ENCODE measurements at regions not wholly inside any gene's neighbourhood (a gene's known extent, or its start where the extent isn't known, plus 50 kb on each side); places are given as distances from the start of the nearest gene placed in this dataset.

DNA sequence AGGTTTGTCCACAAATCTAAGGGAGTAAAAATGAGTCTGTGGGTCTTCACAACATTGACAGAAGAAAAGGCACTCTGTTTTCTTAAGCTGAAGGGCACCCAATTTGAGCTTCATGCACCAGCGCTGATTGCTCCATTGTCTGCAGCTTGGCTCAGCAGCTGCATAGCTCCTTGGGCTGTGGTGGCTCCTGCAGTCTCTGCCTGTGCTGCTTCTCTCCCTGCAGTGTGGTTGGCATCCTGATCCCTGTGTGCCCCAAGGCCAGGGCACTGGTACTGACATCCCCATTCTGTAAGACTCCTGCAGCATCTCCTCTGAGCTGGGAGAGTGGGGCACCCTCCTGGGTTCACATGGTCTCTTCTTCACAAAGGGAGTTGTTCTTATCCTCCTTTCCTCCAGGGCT is 83.2 kb upstream of the B3GAT2 start:
- no peaks in the 10 kb centered on the region for H3K36me3 ChIP-seq (ENCODE audit: insufficient read depth)
- no peak overlapping the region for H3K4me2 ChIP-seq
- no peak overlapping the region for H3K4me3 ChIP-seq (IDR thresholded peaks at IDR 0.05; ENCODE audit: insufficient read depth, low read depth, low read length)
- H4K20me1 ChIP-seq (ENCODE audit: insufficient read depth), result no peaks in the 10 kb centered on the region
- no peaks in the 10 kb centered on the region for H3K27me3 ChIP-seq (ENCODE audit: insufficient read depth, low read depth)
- H2AFZ ChIP-seq (ENCODE audit: low read depth), result no peak overlapping the region
- no peaks in the 10 kb centered on the region for H3K4me1 ChIP-seq (ENCODE audit: low read depth, poor library complexity, severe bottlenecking)
- no peak overlapping the region for H3K27ac ChIP-seq
- H3K9ac ChIP-seq, result no peak overlapping the region
- no peaks in the 10 kb centered on the region for H3K79me2 ChIP-seq (ENCODE audit: insufficient read depth, low read depth)
- TF ChIP-seq, protein P1, sequence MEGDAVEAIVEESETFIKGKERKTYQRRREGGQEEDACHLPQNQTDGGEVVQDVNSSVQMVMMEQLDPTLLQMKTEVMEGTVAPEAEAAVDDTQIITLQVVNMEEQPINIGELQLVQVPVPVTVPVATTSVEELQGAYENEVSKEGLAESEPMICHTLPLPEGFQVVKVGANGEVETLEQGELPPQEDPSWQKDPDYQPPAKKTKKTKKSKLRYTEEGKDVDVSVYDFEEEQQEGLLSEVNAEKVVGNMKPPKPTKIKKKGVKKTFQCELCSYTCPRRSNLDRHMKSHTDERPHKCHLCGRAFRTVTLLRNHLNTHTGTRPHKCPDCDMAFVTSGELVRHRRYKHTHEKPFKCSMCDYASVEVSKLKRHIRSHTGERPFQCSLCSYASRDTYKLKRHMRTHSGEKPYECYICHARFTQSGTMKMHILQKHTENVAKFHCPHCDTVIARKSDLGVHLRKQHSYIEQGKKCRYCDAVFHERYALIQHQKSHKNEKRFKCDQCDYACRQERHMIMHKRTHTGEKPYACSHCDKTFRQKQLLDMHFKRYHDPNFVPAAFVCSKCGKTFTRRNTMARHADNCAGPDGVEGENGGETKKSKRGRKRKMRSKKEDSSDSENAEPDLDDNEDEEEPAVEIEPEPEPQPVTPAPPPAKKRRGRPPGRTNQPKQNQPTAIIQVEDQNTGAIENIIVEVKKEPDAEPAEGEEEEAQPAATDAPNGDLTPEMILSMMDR (conservative IDR thresholded peaks at IDR 0.05; ENCODE audit: low read depth, low read length), result no peak

DNA sequence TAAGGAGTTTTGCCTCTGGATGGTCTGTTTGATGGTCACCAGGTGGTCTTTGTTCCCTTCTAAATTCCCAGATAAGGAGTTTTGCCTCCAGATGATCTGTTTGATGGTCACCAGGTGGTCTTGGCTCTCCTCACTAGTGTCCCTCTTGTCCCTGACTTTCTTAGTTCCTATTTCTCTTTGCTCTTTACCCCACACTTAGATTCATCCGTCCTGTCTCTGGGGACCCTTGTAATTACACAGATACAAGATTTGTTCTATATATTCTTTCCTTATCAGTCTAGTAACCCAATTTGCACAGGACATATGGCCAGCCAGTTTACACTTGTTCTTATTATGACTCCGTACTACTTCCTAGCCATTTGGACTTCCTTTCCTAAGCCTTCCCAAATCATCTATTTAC is 84.0 kb upstream of the B3GAT2 start:
- Histone ChIP-seq H3K9ac (no peak overlapping the region), H3K27me3 (ENCODE audit: insufficient read depth, low read depth) (no peaks in the 10 kb centered on the region), H2AFZ (ENCODE audit: low read depth) (no peak overlapping the region), H3K27ac (no peak overlapping the region), H3K4me2 (no peak overlapping the region), H3K4me1 (ENCODE audit: low read depth, poor library complexity, severe bottlenecking) (no peaks in the 10 kb centered on the region), H3K4me3 (IDR thresholded peaks at IDR 0.05; ENCODE audit: insufficient read depth, low read depth, low read length) (no peak overlapping the region), H3K36me3 (ENCODE audit: insufficient read depth) (no peaks in the 10 kb centered on the region), H3K79me2 (ENCODE audit: insufficient read depth, low read depth) (no peaks in the 10 kb centered on the region), H4K20me1 (ENCODE audit: insufficient read depth) (no peaks in the 10 kb centered on the region)
- TF ChIP-seq, protein P1 (conservative IDR thresholded peaks at IDR 0.05; ENCODE audit: low read depth, low read length), result no peak

GRCh38 chr6:71043902-71044301 is 87.0 kb upstream of the B3GAT2 start:
- no peaks in the 10 kb centered on the region for H4K20me1 ChIP-seq (ENCODE audit: insufficient read depth)
- no peak overlapping the region for H3K4me2 ChIP-seq
- H3K79me2 ChIP-seq (ENCODE audit: insufficient read depth, low read depth), result no peaks in the 10 kb centered on the region
- no peak overlapping the region for H3K4me3 ChIP-seq (IDR thresholded peaks at IDR 0.05; ENCODE audit: insufficient read depth, low read depth, low read length)
- TF ChIP-seq, protein P1 (conservative IDR thresholded peaks at IDR 0.05; ENCODE audit: low read depth, low read length), result no peak
- H3K27me3 ChIP-seq (ENCODE audit: insufficient read depth, low read depth), result no peaks in the 10 kb centered on the region
- H3K36me3 ChIP-seq (ENCODE audit: insufficient read depth), result no peaks in the 10 kb centered on the region
- H2AFZ ChIP-seq (ENCODE audit: low read depth), result no peak overlapping the region
- H3K27ac ChIP-seq, result no peak overlapping the region
- no peak overlapping the region for H3K9ac ChIP-seq
- no peaks in the 10 kb centered on the region for H3K4me1 ChIP-seq (ENCODE audit: low read depth, poor library complexity, severe bottlenecking)

DNA sequence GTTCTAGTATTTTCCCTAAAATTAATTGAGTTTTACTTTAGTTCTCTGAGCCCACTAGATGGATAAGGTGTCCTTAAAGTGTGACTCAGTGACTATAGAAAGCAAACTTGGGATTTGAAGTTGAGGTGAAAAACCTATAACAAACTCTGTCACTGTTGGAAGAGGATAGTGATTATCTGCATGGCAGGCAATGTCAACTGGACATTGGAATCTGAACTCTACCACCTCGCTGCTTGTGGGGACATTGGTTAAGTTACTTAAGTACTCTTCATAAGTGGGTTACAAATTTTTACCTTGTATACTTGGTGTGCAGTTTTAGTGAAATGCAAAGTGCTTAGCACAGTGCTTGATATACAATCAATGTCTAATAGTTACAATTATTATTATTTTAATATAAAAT is 87.9 kb upstream of the B3GAT2 start:
- Histone ChIP-seq H2AFZ (ENCODE audit: low read depth) (no peak overlapping the region), H3K27me3 (ENCODE audit: insufficient read depth, low read depth) (no peaks in the 10 kb centered on the region), H3K4me3 (IDR thresholded peaks at IDR 0.05; ENCODE audit: insufficient read depth, low read depth, low read length) (no peak overlapping the region), H3K27ac (no peak overlapping the region), H3K36me3 (ENCODE audit: insufficient read depth) (no peaks in the 10 kb centered on the region), H4K20me1 (ENCODE audit: insufficient read depth) (no peaks in the 10 kb centered on the region), H3K4me1 (ENCODE audit: low read depth, poor library complexity, severe bottlenecking) (no peaks in the 10 kb centered on the region), H3K79me2 (ENCODE audit: insufficient read depth, low read depth) (no peaks in the 10 kb centered on the region), H3K4me2 (no peak overlapping the region), H3K9ac (no peak overlapping the region)
- TF ChIP-seq, protein P1 (conservative IDR thresholded peaks at IDR 0.05; ENCODE audit: low read depth, low read length), result no peak

DNA sequence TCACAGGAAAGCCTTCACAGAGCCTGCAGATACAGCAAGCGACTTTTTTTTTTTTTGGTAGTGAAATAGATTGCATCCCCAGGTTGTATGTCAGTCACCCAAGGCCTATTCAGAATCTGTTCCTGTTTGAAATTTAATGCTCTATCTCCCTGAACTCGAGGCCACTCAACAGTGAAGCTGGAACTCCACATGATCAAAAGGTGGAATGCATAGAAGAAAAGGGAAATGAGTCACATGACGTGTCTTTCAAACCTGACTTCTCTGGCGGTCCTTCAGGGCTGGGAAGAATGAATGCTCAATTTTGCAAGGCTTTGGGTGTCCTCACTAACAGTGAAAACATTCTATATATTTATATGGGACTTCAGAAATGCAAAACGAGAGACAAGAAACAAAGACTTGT is 88.4 kb upstream of the B3GAT2 start:
- Histone ChIP-seq H3K79me2 (ENCODE audit: insufficient read depth, low read depth) (no peaks in the 10 kb centered on the region), H3K36me3 (ENCODE audit: insufficient read depth) (no peaks in the 10 kb centered on the region), H3K27me3 (ENCODE audit: insufficient read depth, low read depth) (no peaks in the 10 kb centered on the region), H3K4me3 (IDR thresholded peaks at IDR 0.05; ENCODE audit: insufficient read depth, low read depth, low read length) (no peak overlapping the region), H4K20me1 (ENCODE audit: insufficient read depth) (no peaks in the 10 kb centered on the region), H3K4me1 (ENCODE audit: low read depth, poor library complexity, severe bottlenecking) (no peaks in the 10 kb centered on the region), H3K4me2 (no peak overlapping the region), H3K27ac (no peak overlapping the region), H3K9ac (no peak overlapping the region), H2AFZ (ENCODE audit: low read depth) (no peak overlapping the region)
- TF ChIP-seq, protein P1 (conservative IDR thresholded peaks at IDR 0.05; ENCODE audit: low read depth, low read length), result no peak
